ENCODE measurements at regions not wholly inside any gene's neighbourhood (a gene's known extent, or its start where the extent isn't known, plus 50 kb on each side); places are given as distances from the start of the nearest gene placed in this dataset.

- H3K4me3 ChIP-seq (ENCODE audit: low read length): peak overlapping the region; percentile 57
- H3K27me3 ChIP-seq (replicated peaks; ENCODE audit: insufficient read depth, low read length): no peaks in the 10 kb centered on the region
- no peaks in the 10 kb centered on the region for H4K20me1 ChIP-seq (ENCODE audit: insufficient read depth, low read length)
- DNase-seq: peak; percentile 40
- peak overlapping the region; percentile 57 for H3K9ac ChIP-seq (ENCODE audit: low read length)
- H2AFZ ChIP-seq (ENCODE audit: low read length): no peak overlapping the region
- no peaks in the 10 kb centered on the region for H3K9me2 ChIP-seq (replicated peaks; ENCODE audit: insufficient read depth, low read length)
- peak overlapping the region; percentile 73 for H3K4me2 ChIP-seq (ENCODE audit: low read depth, low read length)
- peaks cover 37% of the 10 kb centered on the region for H3K79me2 ChIP-seq (ENCODE audit: low read length)
- peak overlapping the region; percentile 87 for H3K27ac ChIP-seq (ENCODE audit: low read length)
- TF ChIP-seq EZH2phosphoT487 (IDR thresholded peaks at IDR 0.05; ENCODE audit: low read length) (no peak), EZH2 (optimal IDR thresholded peaks at IDR 0.05; ENCODE audit: low read depth, low read length) (no peak)
- TF ChIP-seq, protein P1, sequence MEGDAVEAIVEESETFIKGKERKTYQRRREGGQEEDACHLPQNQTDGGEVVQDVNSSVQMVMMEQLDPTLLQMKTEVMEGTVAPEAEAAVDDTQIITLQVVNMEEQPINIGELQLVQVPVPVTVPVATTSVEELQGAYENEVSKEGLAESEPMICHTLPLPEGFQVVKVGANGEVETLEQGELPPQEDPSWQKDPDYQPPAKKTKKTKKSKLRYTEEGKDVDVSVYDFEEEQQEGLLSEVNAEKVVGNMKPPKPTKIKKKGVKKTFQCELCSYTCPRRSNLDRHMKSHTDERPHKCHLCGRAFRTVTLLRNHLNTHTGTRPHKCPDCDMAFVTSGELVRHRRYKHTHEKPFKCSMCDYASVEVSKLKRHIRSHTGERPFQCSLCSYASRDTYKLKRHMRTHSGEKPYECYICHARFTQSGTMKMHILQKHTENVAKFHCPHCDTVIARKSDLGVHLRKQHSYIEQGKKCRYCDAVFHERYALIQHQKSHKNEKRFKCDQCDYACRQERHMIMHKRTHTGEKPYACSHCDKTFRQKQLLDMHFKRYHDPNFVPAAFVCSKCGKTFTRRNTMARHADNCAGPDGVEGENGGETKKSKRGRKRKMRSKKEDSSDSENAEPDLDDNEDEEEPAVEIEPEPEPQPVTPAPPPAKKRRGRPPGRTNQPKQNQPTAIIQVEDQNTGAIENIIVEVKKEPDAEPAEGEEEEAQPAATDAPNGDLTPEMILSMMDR (IDR thresholded peaks at IDR 0.05; ENCODE audit: low read length): no peak
- H3K36me3 ChIP-seq (replicated peaks; ENCODE audit: insufficient read depth, low read length): no peaks in the 10 kb centered on the region
- H3F3A ChIP-seq (ENCODE audit: insufficient read depth, low read length): peaks cover 13% of the 10 kb centered on the region
- peaks cover 25% of the 10 kb centered on the region for H3K4me1 ChIP-seq (ENCODE audit: low read length)
- no peaks in the 10 kb centered on the region for H3K9me3 ChIP-seq (replicated peaks; ENCODE audit: insufficient read depth, low read length)
Measured at GRCh38 chr12:124457287-124458219, 109.9 kb downstream of the NCOR2 start.

GRCh38 chr12:124456652-124457152 lies 110.7 kb downstream of the NCOR2 start:
- Histone ChIP-seq H3K4me2 (ENCODE audit: low read depth, low read length) (peak overlapping the region; percentile 85), H3K4me1 (ENCODE audit: low read length) (peaks cover 29% of the 10 kb centered on the region), H3K4me3 (ENCODE audit: low read length) (peak overlapping the region; percentile 65), H3K27me3 (replicated peaks; ENCODE audit: insufficient read depth, low read length) (no peaks in the 10 kb centered on the region), H3K9ac (ENCODE audit: low read length) (peak overlapping the region; percentile 65), H3K27ac (ENCODE audit: low read length) (peak overlapping the region; percentile 87; the same call in 1 of the 2 replicates), H4K20me1 (ENCODE audit: insufficient read depth, low read length) (no peaks in the 10 kb centered on the region), H3K79me2 (ENCODE audit: low read length) (peaks cover 46% of the 10 kb centered on the region), H3K9me3 (replicated peaks; ENCODE audit: insufficient read depth, low read length) (no peaks in the 10 kb centered on the region), H3F3A (ENCODE audit: insufficient read depth, low read length) (peaks cover 13% of the 10 kb centered on the region), H3K36me3 (replicated peaks; ENCODE audit: insufficient read depth, low read length) (no peaks in the 10 kb centered on the region), H2AFZ (ENCODE audit: low read length) (no peak overlapping the region), H3K9me2 (replicated peaks; ENCODE audit: insufficient read depth, low read length) (no peaks in the 10 kb centered on the region)
- no peak for TF ChIP-seq EZH2phosphoT487 (IDR thresholded peaks at IDR 0.05; ENCODE audit: low read length)
- no peak for TF ChIP-seq EZH2 (optimal IDR thresholded peaks at IDR 0.05; ENCODE audit: low read depth, low read length)
- TF ChIP-seq, protein P1 (IDR thresholded peaks at IDR 0.05; ENCODE audit: low read length): no peak
- DNase-seq: peak; percentile 69

- Histone ChIP-seq H4K20me1 (ENCODE audit: insufficient read depth, low read length) (no peaks in the 10 kb centered on the region), H3K4me2 (ENCODE audit: low read depth, low read length) (peak overlapping the region; percentile 85)
Measured at GRCh38 chr12:124456133-124456651, 111.2 kb downstream of the NCOR2 start.

More at GRCh38 chr12:124456133-124456651, 111.2 kb downstream of the NCOR2 start:
- Histone ChIP-seq H2AFZ (ENCODE audit: low read length) (no peak overlapping the region), H3K9ac (ENCODE audit: low read length) (peak overlapping the region; percentile 65), H3K79me2 (ENCODE audit: low read length) (peaks cover 49% of the 10 kb centered on the region), H3K36me3 (replicated peaks; ENCODE audit: insufficient read depth, low read length) (no peaks in the 10 kb centered on the region), H3K4me1 (ENCODE audit: low read length) (peaks cover 29% of the 10 kb centered on the region), H3K27me3 (replicated peaks; ENCODE audit: insufficient read depth, low read length) (no peaks in the 10 kb centered on the region), H3K4me3 (ENCODE audit: low read length) (peak overlapping the region; percentile 65), H3F3A (ENCODE audit: insufficient read depth, low read length) (peaks cover 13% of the 10 kb centered on the region), H3K9me2 (replicated peaks; ENCODE audit: insufficient read depth, low read length) (no peaks in the 10 kb centered on the region), H3K9me3 (replicated peaks; ENCODE audit: insufficient read depth, low read length) (no peaks in the 10 kb centered on the region), H3K27ac (ENCODE audit: low read length) (peak overlapping the region; percentile 74; the same call in 1 of the 2 replicates)
- no peak for DNase-seq
- TF ChIP-seq, protein P1 (IDR thresholded peaks at IDR 0.05; ENCODE audit: low read length): no peak
- TF ChIP-seq EZH2 (optimal IDR thresholded peaks at IDR 0.05; ENCODE audit: low read depth, low read length) (no peak), EZH2phosphoT487 (IDR thresholded peaks at IDR 0.05; ENCODE audit: low read length) (no peak)
